PC-9 (cell line): ENCODE measurements at regions not wholly inside any gene's neighbourhood (a gene's known extent, or its start where the extent isn't known, plus 50 kb on each side); places are given as distances from the start of the nearest gene placed in this dataset.

ENCODE experiments used
- BruUV-seq: library from RNA; stranded (reverse); fragments of 400-500 nt; replicated peaks from 2 replicates; lab custom pipeline; 2021; lab: Mats Ljungman, UMichigan
- CTCF ChIA-PET: fragments of 300-600 bp; sonication (Branson Sonifier 250); formaldehyde crosslinking; loops from one replicate; lab custom pipeline; 2022; ENCODE audit warnings: antibody characterized with exemption; lab: Charles Lee
- POLR2A ChIA-PET: fragments of 300-600 bp; sonication (Branson Sonifier 250); formaldehyde crosslinking; loops from one replicate; lab custom pipeline; 2022; ENCODE audit warnings: antibody characterized with exemption; ENCODE audit not compliant: unreplicated experiment; lab: Charles Lee
- DNase-seq, 2 experiments: peaks; one replicate each; pipeline versions ENCODE4 v3.0.0 to v3.0.0-alpha.2; 2015 to 2022; ENCODE audit warnings: mixed read lengths in 1 of 2
- H2AFZ ChIP-seq: fragments of 200-600 bp; sonication (generic); 2 replicates; pipeline ENCODE4 v1.8.1; 2017; ENCODE audit warnings: antibody characterized with exemption
- H3F3A ChIP-seq: fragments of 200-600 bp; sonication (generic); 2 replicates; pipeline ENCODE4 v1.8.1; 2017; ENCODE audit warnings: antibody characterized with exemption, mild to moderate bottlenecking, low read depth; ENCODE audit not compliant: insufficient read depth
- H3K27ac ChIP-seq: fragments of 200-600 bp; sonication (generic); 2 replicates; pipeline ENCODE4 v1.6.1; 2016; ENCODE audit warnings: mixed run types
- H3K27me3 ChIP-seq: fragments of 200-600 bp; sonication (generic); 2 replicates; pipeline ENCODE4 v1.6.1; 2016; ENCODE audit warnings: low read depth, mixed run types; ENCODE audit not compliant: insufficient read depth
- H3K36me3 ChIP-seq: fragments of 200-600 bp; sonication (generic); 2 replicates; pipeline ENCODE4 v1.6.1; 2016; ENCODE audit warnings: low read depth, mixed run types
- H3K4me1 ChIP-seq: fragments of 200-600 bp; sonication (generic); replicated peaks from 2 replicates; pipeline ENCODE4 v1.6.1; 2016; ENCODE audit warnings: mixed run types; ENCODE audit not compliant: insufficient read depth
- H3K4me2 ChIP-seq: fragments of 200-600 bp; sonication (generic); 2 replicates; pipeline ENCODE4 v1.6.1; 2017; ENCODE audit warnings: mixed run types
- H3K4me3 ChIP-seq: fragments of 200-600 bp; sonication (generic); 2 replicates; pipeline ENCODE4 v1.6.1; 2016; ENCODE audit warnings: mixed run types
- H3K79me2 ChIP-seq: fragments of 200-600 bp; sonication (generic); 2 replicates; pipeline ENCODE4 v1.6.1; 2017; ENCODE audit warnings: low read depth, mixed run types
- H3K9me2 ChIP-seq: fragments of 200-600 bp; sonication (generic); 2 replicates; pipeline ENCODE4 v1.8.1; 2017; ENCODE audit warnings: mild to moderate bottlenecking; ENCODE audit not compliant: insufficient read depth
- H3K9me3 ChIP-seq: fragments of 200-600 bp; sonication (generic); 2 replicates; pipeline ENCODE4 v1.8.1; 2016; ENCODE audit warnings: low read depth; ENCODE audit not compliant: insufficient read depth
- H4K20me1 ChIP-seq: fragments of 200-600 bp; sonication (generic); 2 replicates; pipeline ENCODE4 v1.8.1; 2017; ENCODE audit not compliant: insufficient read depth
- EZH2 ChIP-seq: fragments of 200-600 bp; sonication (generic); IDR thresholded peaks from 2 replicates; pipeline ENCODE4 v1.8.0; 2017; ENCODE audit warnings: antibody characterized with exemption, low read depth
- intact Hi-C: fragments of 100-400 bp; cut with micrococcal nuclease; formaldehyde crosslinking; loops from one replicate; pipeline ENCODE4 v1.10.0; 2022; ENCODE audit not compliant: unreplicated experiment
- TF ChIP-seq, protein P1 (sequence below): fragments of 200-600 bp; sonication (generic); conservative IDR thresholded peaks from 2 replicates; pipeline ENCODE4 v1.6.1; 2017; ENCODE audit warnings: mixed run types, antibody characterized with exemption, mild to moderate bottlenecking, moderate library complexity

DNA sequence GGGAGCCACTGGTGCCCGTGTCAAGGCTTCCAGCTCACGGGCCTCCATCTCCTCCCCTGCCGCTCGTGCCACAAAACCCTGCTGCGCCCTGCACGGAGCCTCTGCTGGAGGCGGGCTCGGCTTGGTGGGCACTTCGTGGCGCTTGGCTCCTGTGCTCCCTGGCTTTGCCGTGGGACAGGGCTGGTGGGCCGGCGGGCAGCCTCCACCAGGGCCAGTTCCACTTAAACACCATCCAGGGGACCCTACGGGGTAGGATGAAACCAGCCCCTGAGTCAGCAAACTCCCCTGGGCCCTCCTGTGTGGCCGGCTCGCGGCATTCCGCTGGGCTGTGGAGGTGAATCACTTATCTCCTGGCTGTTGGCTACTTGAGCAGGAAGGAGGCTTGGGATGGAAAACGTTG, 1304.6 kb downstream of the BRD1 start:
- no peaks in the 10 kb centered on the region for H3K79me2 ChIP-seq
- no peaks in the 10 kb centered on the region for H3K9me2 ChIP-seq
- peaks cover 100% of the 10 kb centered on the region for H3K27me3 ChIP-seq
- ChIA-PET POLR2A (no interaction called here), CTCF (no interaction called here)
- no peaks in the 10 kb centered on the region for H3K36me3 ChIP-seq
- TF ChIP-seq EZH2, result no peak
- TF ChIP-seq, protein P1, sequence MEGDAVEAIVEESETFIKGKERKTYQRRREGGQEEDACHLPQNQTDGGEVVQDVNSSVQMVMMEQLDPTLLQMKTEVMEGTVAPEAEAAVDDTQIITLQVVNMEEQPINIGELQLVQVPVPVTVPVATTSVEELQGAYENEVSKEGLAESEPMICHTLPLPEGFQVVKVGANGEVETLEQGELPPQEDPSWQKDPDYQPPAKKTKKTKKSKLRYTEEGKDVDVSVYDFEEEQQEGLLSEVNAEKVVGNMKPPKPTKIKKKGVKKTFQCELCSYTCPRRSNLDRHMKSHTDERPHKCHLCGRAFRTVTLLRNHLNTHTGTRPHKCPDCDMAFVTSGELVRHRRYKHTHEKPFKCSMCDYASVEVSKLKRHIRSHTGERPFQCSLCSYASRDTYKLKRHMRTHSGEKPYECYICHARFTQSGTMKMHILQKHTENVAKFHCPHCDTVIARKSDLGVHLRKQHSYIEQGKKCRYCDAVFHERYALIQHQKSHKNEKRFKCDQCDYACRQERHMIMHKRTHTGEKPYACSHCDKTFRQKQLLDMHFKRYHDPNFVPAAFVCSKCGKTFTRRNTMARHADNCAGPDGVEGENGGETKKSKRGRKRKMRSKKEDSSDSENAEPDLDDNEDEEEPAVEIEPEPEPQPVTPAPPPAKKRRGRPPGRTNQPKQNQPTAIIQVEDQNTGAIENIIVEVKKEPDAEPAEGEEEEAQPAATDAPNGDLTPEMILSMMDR, result no peak
- H3K4me2 ChIP-seq, result no peak overlapping the region
- H3K4me1 ChIP-seq, result no peaks in the 10 kb centered on the region
- no peak overlapping the region for H3K4me3 ChIP-seq
- no peaks in the 10 kb centered on the region; the same call in none of the 2 replicates for H4K20me1 ChIP-seq
- no peak for DNase-seq
- no peaks in the 10 kb centered on the region for H3K9me3 ChIP-seq
- H3F3A ChIP-seq, result no peaks in the 10 kb centered on the region
- H3K27ac ChIP-seq, result no peak overlapping the region
- intact Hi-C loops, result no loop called here
- no peak overlapping the region for H2AFZ ChIP-seq
- BruUV-seq, result no TSS peak

DNA sequence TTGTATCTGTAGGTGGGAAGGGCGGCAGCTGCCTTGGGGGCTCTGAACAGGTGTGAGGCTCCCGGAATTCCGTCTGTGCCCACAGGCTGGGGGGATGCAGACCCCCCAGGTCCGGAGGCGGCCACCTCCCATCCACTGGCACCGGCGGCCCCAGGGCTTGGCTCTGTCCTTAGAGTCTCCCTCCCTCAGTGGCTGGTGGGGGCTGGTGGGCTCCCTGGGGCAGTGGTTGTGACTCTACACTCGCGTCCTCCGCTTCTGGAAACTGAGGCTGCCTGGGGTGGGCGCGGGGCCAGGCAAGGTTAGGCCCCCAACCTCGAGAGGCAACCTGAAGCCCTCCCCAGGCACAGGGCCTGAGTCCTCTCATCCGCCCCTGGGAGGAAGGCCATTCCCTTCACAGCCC, 1305.4 kb downstream of the BRD1 start:
- Histone ChIP-seq H3F3A (no peaks in the 10 kb centered on the region), H4K20me1 (no peaks in the 10 kb centered on the region; the same call in 1 of the 2 replicates), H3K9me3 (no peaks in the 10 kb centered on the region), H2AFZ (no peak overlapping the region), H3K4me1 (no peaks in the 10 kb centered on the region), H3K9me2 (no peaks in the 10 kb centered on the region), H3K27me3 (peaks cover 100% of the 10 kb centered on the region), H3K4me3 (no peak overlapping the region), H3K36me3 (no peaks in the 10 kb centered on the region), H3K4me2 (no peak overlapping the region), H3K27ac (no peak overlapping the region), H3K79me2 (no peaks in the 10 kb centered on the region)
- ChIA-PET POLR2A (no interaction called here), CTCF (no interaction called here)
- DNase-seq, result no peak
- intact Hi-C loops, result no loop called here
- no peak for TF ChIP-seq EZH2
- TF ChIP-seq, protein P1, result no peak
- BruUV-seq, result no TSS peak

DNA sequence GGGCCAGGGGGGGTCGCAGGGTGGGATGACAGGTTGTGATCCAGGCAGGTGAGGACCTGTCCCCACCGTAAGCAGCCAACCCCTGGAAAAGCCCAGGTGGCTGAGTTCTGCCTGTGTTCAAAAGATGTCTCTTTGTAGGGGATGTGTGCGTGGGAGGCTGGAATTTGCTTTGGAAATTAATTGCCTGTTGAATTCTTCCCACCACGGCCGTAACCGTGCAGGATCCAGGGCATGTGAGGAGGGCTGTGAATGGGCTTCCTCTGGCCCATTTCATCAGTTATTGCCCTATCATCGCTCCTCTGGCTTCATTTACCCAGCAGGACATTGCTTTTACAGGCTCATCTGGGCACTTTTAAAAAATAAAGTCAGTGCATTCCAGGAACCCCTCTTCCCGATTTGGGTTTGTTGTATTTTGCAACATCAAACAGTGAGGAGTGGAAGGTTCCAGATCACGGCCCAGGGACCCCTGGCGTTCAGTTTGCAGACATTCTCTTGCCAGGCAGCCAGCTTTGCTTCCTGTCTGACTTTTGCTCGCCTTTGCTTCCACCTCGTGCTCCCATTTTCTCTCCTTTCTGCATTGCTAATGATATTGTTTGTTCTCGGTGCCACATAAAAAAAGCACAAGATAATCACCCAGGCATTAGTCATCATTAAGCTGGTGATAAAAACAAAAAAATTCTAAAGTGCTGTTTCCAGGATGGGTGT, 1306.6 kb downstream of the BRD1 start:
- Histone ChIP-seq H3F3A (no peaks in the 10 kb centered on the region), H3K79me2 (no peaks in the 10 kb centered on the region), H3K4me2 (no peak overlapping the region), H3K9me2 (no peaks in the 10 kb centered on the region), H3K9me3 (no peaks in the 10 kb centered on the region), H4K20me1 (no peaks in the 10 kb centered on the region; the same call in 1 of the 2 replicates), H3K4me1 (no peaks in the 10 kb centered on the region), H3K4me3 (no peak overlapping the region), H3K36me3 (no peaks in the 10 kb centered on the region), H3K27me3 (peaks cover 100% of the 10 kb centered on the region), H2AFZ (no peak overlapping the region), H3K27ac (no peak overlapping the region)
- intact Hi-C loops, result no loop called here
- BruUV-seq, result no TSS peak
- CTCF ChIA-PET, result no interaction called here
- TF ChIP-seq, protein P1, result no peak
- TF ChIP-seq EZH2, result no peak
- POLR2A ChIA-PET, result no interaction called here
- no peak for DNase-seq
